GM18867 (cell line): ENCODE measurements at regions not wholly inside any gene's neighbourhood (a gene's known extent, or its start where the extent isn't known, plus 50 kb on each side); places are given as distances from the start of the nearest gene placed in this dataset.

Experiments used
- ATAC-seq: cut with Tn5 transposase; IDR thresholded peaks from one replicate; pipeline ENCODE4 v1.9.1; 2021; ENCODE audit warnings: mild to moderate bottlenecking, moderate library complexity; ENCODE audit not compliant: unreplicated experiment

DNA sequence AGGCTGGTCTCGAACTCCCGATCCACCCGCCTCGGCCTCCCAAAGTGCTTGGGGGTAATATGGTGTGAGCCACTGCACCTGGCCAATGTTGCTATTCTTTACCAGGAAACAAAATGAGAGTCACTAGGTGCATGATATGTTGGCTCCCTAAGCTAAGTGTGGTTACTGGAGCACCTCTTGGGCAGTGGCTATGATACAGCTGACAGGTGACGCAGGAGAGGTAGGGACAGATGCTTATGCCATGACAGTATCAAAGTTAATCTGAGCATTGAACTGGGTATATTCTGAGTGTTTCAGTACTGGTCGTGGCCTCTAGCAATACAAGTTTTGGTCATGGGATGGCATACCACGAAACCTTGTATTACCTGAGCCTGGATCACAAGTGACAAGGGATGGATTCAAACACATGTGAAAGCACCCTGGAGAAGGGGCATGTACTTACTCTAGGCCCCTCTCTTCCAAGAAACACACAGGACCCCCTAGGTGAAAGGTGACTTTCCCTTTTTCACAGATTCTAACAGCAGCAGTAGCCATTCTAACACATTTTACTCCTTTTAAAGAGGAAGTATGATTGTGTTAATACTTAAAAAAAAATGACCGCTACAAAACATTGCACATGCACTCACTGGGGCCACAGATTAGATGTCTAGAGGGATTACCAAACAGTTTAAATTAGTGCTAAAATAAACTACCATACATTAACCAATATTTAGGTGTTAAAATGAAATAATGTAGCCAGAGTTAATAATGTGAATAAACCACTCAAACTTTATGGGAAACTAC is 467.3 kb downstream of the SHQ1 start:
- no peak for ATAC-seq

DNA sequence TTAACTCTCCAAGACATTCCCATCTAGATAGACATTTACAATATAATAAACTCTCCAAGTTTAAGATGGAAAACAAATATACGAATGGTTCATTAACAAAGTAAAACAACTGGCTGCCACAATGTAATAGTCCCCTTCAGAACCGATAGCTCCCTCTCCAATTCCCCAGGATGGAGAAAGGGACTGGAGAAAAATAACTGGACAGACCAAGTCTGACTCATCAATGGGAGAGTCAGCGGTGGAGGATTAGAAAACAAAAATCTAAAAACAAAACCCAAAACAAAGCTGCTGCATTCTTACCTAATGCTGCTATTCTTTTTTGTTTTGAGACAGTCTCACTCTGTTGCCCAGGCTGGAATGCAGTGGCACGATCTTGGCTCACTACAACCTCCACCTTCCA is 468.1 kb downstream of the SHQ1 start:
- ATAC-seq = no peak

GRCh38 chr3:72379500-72380187 is 468.6 kb downstream of the SHQ1 start:
- no peak for ATAC-seq

DNA sequence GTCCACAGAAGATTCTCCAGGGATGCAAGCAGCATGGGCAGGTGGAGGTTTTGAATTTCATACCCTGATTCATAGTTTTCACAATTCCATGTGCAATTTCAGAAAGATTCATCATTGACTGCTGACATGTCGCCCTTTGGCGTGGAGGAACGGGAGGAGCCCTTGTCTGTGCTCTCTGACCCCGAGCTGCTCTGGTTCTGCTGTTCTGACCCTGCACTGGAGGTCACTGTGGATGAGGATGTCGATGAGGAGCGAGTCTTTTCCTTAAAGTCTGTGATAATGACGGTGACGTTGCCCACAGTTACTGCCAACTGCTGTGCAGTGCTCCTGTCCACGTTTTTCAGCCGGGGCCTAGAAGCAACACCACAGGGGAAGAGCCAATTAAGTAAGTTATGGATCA is 470.0 kb downstream of the SHQ1 start:
- ATAC-seq = no peak

DNA sequence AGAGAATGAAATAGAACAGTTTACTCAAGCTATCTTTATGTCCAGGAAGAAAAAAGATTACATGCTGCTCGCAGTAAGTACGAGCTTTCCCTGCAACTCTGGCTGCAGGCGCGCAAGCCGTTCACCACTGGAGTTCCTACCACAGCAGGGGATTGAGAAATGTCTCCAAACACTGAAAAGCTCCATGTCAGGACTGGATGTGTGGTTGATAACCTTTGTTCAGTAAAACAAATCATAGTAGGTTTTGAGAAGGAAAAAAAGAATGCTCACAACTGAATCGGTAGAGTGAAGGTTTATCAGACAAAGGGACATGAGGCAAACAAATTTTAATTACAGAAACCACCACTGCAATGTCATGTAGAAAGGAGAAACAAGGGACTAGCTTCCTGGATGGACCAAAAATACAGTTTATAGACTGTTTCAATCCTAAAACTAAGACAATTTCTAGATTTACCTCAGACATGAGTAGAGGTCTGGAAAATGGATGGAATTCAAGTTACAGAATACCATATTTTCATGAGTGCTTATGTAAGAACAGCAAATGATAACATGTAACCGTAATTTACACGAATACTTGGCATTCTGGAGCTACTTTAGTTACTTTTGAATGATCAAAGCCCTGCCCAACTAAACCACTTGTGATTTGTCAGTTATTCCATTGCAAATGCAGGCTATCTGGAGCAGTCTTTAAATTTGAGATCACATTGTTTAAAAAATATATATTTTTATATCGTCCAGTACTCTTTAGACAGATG is 471.1 kb downstream of the SHQ1 start:
- no peak for ATAC-seq

GRCh38 chr3:72375237-72376076 is 472.8 kb downstream of the SHQ1 start:
- ATAC-seq = peak; percentile 56

DNA sequence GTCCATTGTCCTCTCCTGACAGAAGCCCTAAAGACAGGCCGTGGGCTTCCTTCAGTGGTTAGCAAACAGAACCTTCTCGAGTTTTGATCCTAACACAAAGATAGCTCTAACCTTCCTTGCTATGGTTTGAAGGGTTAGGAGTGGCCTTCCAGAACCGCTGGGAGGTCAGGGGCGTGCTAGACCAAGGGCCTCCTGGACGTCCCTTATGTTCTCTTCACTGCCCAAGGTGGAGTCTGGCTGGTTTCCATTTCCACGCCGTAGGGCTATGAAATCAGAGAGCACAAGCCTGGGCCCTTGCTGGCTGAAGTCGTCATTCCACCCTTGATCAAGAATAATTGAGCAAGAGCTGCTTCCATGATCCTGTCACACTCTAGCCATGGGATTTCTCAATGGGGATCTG is 475.1 kb downstream of the SHQ1 start:
- no peak for ATAC-seq

DNA sequence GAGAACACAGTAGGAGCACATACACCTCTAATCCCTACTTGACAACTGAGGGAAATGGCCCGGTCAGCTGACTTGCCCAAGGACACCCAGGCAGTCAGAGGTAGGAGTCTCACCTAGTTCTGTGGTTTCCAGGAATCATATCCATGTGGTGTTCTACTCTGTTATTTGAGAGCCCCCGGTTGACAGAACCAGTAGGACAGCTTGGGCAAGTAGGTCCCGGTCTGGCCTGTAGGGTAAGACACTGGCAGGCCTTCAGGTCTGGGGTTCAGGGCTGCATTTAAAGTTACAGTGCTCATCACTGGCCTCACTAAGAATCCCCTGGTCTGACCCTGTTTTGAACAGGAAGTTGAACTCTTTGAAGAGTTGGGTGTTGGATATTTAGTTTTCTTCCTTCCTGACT is 476.1 kb downstream of the SHQ1 start:
- no peak for ATAC-seq

DNA sequence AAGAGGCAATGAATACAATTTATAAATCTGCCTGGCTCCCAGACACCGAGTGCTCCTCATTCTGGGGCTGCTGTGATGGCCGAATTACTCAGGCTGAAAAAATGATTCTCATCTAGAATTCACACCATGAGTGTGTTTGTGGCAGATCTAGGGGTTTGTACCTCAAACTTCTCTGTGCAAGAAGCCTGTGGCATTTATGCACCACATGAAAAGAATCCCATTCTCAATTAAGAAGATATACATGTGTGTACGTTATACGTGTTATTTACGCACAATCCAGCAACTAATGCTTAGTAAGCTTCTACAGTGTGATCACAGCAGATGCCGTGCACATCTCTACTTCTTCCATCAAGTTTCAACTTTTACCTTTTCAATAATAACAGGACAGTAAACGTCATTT is 476.8 kb downstream of the SHQ1 start:
- no peak for ATAC-seq

- no peak for ATAC-seq
Observed at GRCh38 chr3:72370947-72371346, 477.3 kb downstream of the SHQ1 start.

DNA sequence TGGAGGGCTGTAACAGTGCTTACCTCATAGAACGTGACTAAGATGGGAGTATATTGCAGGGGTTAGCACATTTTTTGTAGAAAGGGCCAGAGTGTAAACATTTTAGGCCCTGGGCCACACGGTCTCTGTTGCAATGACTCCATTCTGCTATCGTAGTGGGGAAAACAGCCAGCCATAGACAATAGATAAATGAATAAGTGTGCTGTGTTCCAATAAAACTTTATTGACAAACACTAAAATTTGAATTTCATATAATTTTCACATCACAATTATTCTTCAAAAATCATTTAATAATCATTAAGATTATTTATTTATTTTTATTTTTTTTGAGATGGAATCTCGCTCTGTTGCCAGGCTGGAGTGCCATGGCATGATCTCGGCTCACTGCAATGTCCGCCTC is 478.6 kb downstream of the SHQ1 start:
- no peak for ATAC-seq

DNA sequence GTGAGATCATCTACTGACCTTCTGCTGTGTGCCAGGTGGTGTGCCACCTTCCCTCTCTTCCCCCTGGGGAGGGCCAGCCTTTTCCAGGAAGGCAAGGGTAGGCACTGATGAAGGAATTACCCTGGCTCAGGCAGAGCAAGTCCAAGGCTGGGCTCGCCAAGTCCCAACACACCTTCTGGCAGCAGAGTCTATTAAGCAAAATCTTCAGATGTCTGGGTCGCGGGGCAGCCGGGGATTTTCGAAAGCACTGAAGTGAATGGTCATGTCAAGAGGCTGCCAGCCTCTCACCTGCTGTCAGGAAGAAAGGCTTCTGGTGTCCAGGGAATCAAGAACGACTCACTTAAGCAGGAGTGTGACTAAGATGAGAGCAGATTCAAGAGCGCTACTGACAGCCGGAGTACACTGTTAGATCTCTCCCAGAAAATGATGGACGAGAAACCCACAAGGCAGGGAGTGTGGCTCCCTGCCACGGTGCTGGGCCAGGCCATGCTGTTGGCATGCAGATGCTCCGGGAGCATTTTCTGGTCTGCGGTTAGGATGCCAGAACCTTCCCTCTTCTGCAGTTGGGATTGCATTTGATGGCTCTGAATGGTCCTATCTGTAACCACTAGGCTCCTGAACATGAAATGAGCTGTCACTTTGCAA is 479.8 kb downstream of the SHQ1 start:
- no peak for ATAC-seq

DNA sequence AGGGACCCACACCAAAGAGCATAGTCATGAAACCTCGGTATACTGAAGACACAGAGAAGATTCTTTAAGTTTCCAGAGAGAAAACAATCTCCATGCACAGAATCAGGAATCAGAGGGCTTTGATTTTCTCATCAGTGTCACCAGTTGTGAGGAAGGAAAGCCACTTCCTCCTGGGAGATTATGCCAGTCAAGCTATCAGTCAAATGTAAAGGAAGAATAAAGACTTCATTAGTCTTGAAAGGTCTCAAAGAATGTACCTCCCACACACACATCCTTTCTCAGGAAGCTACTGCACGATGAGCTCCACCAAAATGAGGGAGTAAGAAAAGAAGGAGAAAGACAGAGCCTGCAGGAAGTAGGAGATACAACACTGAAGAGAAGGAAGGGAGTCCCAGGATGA is 486.3 kb downstream of the SHQ1 start:
- ATAC-seq = no peak

DNA sequence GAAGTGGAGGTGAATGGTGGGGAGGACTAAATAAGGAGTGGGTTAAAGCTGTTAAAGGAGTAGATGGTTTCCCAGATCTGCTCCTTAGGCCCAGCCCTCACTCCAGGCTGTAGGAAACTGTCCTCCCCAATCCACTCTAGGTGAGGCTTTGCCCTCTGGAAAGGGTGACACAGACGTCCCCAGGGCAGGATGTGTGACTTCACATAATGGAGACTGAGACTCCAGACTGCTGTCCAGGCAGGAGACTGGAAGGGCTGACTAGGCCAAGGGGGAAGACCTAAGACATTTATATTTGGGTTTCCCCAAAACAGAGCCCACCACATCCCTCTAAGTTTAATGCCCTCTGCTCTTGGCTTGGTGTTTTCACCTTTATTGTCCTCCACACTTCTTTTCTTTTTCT is 488.5 kb downstream of the SHQ1 start:
- ATAC-seq = no peak

- no peak for ATAC-seq
Observed at GRCh38 chr3:72355168-72355567, 493.1 kb downstream of the SHQ1 start.

GRCh38 chr3:72354486-72354885 is 493.8 kb downstream of the SHQ1 start:
- ATAC-seq = no peak

DNA sequence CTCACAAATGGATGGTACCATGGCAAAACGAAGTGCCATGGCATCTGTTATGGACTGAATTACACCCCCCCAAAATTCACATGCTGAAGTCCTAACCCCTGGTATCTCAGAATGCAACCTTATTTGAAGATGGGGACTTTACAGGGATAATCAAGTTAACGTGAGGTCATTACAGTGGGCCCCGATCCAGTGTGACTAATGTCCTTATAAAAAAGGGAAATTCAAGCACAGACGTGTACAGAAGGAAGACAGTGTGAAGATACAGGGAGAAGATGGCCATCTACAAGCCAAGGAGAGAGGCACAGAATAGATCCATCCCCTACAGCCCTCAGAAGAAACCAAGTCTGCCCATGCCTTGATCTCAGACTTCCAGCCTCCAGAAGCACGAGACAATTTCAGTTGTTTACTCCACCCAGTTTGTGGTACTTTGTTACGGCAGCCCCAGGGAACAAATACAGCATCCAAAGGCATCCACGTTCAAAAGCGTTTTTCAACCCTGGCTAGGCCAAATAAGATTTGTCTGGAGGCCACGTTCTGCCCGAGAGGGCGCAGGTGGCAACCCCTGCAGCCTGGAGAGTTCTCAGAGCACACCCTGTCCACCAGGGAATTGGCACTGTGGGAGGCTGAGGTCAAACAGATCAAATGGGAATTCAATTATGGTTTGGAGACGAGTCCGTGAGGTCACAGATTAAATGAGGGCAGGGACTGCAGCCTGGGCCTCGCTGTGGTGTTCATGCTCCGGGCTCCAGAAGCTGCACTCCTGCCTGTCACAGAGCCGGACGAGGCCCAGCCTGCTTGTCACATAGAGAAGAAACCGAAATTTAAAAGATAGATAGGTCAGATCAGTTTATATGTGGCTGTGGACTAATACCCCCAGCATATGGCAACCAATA is 494.8 kb downstream of the SHQ1 start:
- ATAC-seq = no peak

DNA sequence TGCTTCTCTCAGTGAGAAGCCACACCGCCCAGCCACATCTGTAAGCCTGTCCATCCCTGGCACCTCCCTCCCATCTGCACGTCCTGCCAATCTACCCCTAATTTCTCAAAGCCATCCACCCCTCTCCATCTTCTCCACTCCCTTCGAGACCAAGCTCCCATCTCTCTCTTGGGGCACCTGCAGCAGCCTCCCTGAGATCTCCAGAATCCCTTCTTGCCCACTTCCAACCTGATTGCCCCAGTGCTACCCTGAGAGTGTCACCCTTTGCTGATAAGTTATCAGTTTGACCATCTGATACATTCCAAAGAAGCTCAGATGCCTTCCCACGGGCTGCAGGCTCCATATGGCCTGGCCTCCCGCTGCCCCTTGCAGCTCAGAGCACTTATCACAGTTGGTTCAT is 496.1 kb downstream of the SHQ1 start:
- ATAC-seq = no peak

- no peak for ATAC-seq
Observed at GRCh38 chr3:72351536-72351935, 496.7 kb downstream of the SHQ1 start.
